ENCODE measurements at regions not wholly inside any gene's neighbourhood (a gene's known extent, or its start where the extent isn't known, plus 50 kb on each side); places are given as distances from the start of the nearest gene placed in this dataset.

GRCh38 chr11:20247591-20248007 is 87.3 kb upstream of the DBX1 start:
- Histone ChIP-seq H3K27ac (no peak overlapping the region), H3K36me3 (no peaks in the 10 kb centered on the region), H3K4me1 (ENCODE audit: low read depth) (peaks cover 5% of the 10 kb centered on the region), H3K9me3 (ENCODE audit: low read depth) (no peaks in the 10 kb centered on the region), H3K27me3 (peaks cover 12% of the 10 kb centered on the region), H3K4me3 (no peak overlapping the region)
- no peak for DNase-seq (ENCODE audit: low read depth in 1 of 2, low spot score in 1 of 2)
- no peak for TF ChIP-seq CTCF (IDR thresholded peaks at IDR 0.05; ENCODE audit: low read depth, low read length)

- peak in 1 of 2 donors; percentile 8 for DNase-seq (ENCODE audit: low read depth in 1 of 2, low spot score in 1 of 2)
- Histone ChIP-seq H3K9me3 (ENCODE audit: low read depth) (no peaks in the 10 kb centered on the region), H3K27me3 (peaks cover 12% of the 10 kb centered on the region), H3K4me1 (ENCODE audit: low read depth) (no peaks in the 10 kb centered on the region), H3K27ac (no peak overlapping the region), H3K36me3 (no peaks in the 10 kb centered on the region), H3K4me3 (no peak overlapping the region)
- TF ChIP-seq CTCF (IDR thresholded peaks at IDR 0.05; ENCODE audit: low read depth, low read length) = peak; percentile 34
These were observed 83.7 kb upstream of the DBX1 start for GRCh38 chr11:20243974-20244373.

GRCh38 chr11:20238712-20239111 is 78.4 kb upstream of the DBX1 start:
- no peak for DNase-seq (ENCODE audit: low read depth in 1 of 2, low spot score in 1 of 2)
- Histone ChIP-seq H3K9me3 (ENCODE audit: low read depth) (no peaks in the 10 kb centered on the region), H3K27me3 (no peaks in the 10 kb centered on the region), H3K4me1 (ENCODE audit: low read depth) (no peaks in the 10 kb centered on the region), H3K4me3 (no peak overlapping the region), H3K36me3 (no peaks in the 10 kb centered on the region), H3K27ac (no peak overlapping the region)
- no peak for TF ChIP-seq CTCF (IDR thresholded peaks at IDR 0.05; ENCODE audit: low read depth, low read length)

GRCh38 chr11:20235164-20235563 is 74.9 kb upstream of the DBX1 start:
- no peak overlapping the region for H3K4me3 ChIP-seq
- no peak for DNase-seq (ENCODE audit: low read depth in 1 of 2, low spot score in 1 of 2)
- TF ChIP-seq CTCF (IDR thresholded peaks at IDR 0.05; ENCODE audit: low read depth, low read length) = no peak
- no peaks in the 10 kb centered on the region for H3K4me1 ChIP-seq (ENCODE audit: low read depth)
- H3K27me3 ChIP-seq = no peaks in the 10 kb centered on the region
- H3K36me3 ChIP-seq = no peaks in the 10 kb centered on the region
- peaks cover 2% of the 10 kb centered on the region for H3K9me3 ChIP-seq (ENCODE audit: low read depth)
- H3K27ac ChIP-seq = no peak overlapping the region

GRCh38 chr11:20227631-20228030 is 67.4 kb upstream of the DBX1 start:
- Histone ChIP-seq H3K9me3 (ENCODE audit: low read depth) (peaks cover 2% of the 10 kb centered on the region), H3K27me3 (peaks cover 32% of the 10 kb centered on the region), H3K27ac (no peak overlapping the region), H3K36me3 (no peaks in the 10 kb centered on the region), H3K4me1 (ENCODE audit: low read depth) (no peaks in the 10 kb centered on the region), H3K4me3 (no peak overlapping the region)
- TF ChIP-seq CTCF (IDR thresholded peaks at IDR 0.05; ENCODE audit: low read depth, low read length) = no peak
- no peak for DNase-seq (ENCODE audit: low read depth in 1 of 2, low spot score in 1 of 2)

- TF ChIP-seq CTCF (IDR thresholded peaks at IDR 0.05; ENCODE audit: low read depth, low read length) = no peak
- Histone ChIP-seq H3K27ac (no peak overlapping the region), H3K27me3 (peaks cover 39% of the 10 kb centered on the region), H3K36me3 (no peaks in the 10 kb centered on the region), H3K4me3 (no peak overlapping the region), H3K9me3 (ENCODE audit: low read depth) (peaks cover 2% of the 10 kb centered on the region), H3K4me1 (ENCODE audit: low read depth) (no peaks in the 10 kb centered on the region)
- DNase-seq (ENCODE audit: low read depth in 1 of 2, low spot score in 1 of 2) = no peak
These were observed 66.7 kb upstream of the DBX1 start for GRCh38 chr11:20226933-20227332.
